Activated CD4-positive, alpha-beta memory T cell treated with anti-CD3 and anti-CD28 coated beads for 36 hours (primary cell): ENCODE measurements at regions not wholly inside any gene's neighbourhood (a gene's known extent, or its start where the extent isn't known, plus 50 kb on each side); places are given as distances from the start of the nearest gene placed in this dataset.
A peak's percentile ranks its signal among the peaks of the same experiment; 100 is the strongest.
"Not testable (repeated sequence)": the region's sequence is repeated elsewhere in the genome, so short reads cannot be mapped to it uniquely, and the experiment has no call there.

Experiments used
- CTCF ChIA-PET: fragments of 350-600 bp; sonication (Branson Sonifier 250); formaldehyde crosslinking; loops from one replicate; lab custom pipeline; 2021; ENCODE audit warnings: antibody characterized with exemption, inconsistent platforms; lab: Charles Lee
- POLR2A ChIA-PET: fragments of 350-600 bp; sonication (Branson Sonifier 250); formaldehyde crosslinking; loops from one replicate; lab custom pipeline; 2021; ENCODE audit warnings: antibody characterized with exemption; lab: Charles Lee
- DNase-seq: peaks from one replicate; pipeline ENCODE4 v3.0.0-alpha.2; 2020
- H3K27ac Mint-ChIP-seq: one replicate; pipeline ENCODE4 v1.8.0; 2021; ENCODE audit warnings: mixed read lengths
- H3K27me3 Mint-ChIP-seq: one replicate; pipeline ENCODE4 v1.8.0; 2021; ENCODE audit warnings: mixed read lengths
- H3K36me3 Mint-ChIP-seq: one replicate; pipeline ENCODE4 v1.8.0; 2021; ENCODE audit warnings: mixed read lengths
- H3K4me1 Mint-ChIP-seq: one replicate; pipeline ENCODE4 v1.8.0; 2021; ENCODE audit warnings: low read depth, mixed read lengths
- H3K4me3 Mint-ChIP-seq: one replicate; pipeline ENCODE4 v1.8.0; 2021; ENCODE audit warnings: mild to moderate bottlenecking, mixed read lengths
- H3K9me3 Mint-ChIP-seq: one replicate; pipeline ENCODE4 v1.8.0; 2021; ENCODE audit warnings: mixed read lengths
- intact Hi-C: fragments of 100-400 bp; cut with micrococcal nuclease; formaldehyde crosslinking; loops from one replicate; pipeline ENCODE4 v1.15.1; 2023

DNA sequence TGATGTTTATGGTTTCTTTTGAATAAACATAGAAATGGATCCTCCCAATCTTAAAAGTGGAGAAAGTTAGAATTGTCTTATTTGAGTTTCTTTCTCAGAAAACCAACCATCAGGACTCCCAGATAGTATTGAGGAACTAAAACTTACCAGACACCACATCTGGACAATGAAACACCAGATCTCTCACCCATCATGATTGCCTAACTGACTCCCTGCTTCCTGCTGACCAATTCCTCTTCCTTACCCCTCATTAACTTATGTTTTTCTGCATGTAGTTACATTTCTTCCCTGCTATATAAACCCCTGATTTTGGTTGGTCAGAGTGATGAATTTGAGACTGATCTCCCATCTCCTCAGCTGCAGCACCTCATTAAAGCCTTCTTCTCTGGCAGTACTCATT, 242.0 kb upstream of the SETMAR start:
- no peak for DNase-seq
- intact Hi-C loops, result no loop called here
- POLR2A ChIA-PET, result no interaction called here
- H3K27me3 Mint-ChIP-seq, result no peaks in the 10 kb centered on the region
- H3K4me1 Mint-ChIP-seq, result no peaks in the 10 kb centered on the region
- H3K36me3 Mint-ChIP-seq, result no peaks in the 10 kb centered on the region
- no peak overlapping the region for H3K4me3 Mint-ChIP-seq
- no peak overlapping the region for H3K27ac Mint-ChIP-seq
- CTCF ChIA-PET, result no interaction called here
- H3K9me3 Mint-ChIP-seq, result no peaks in the 10 kb centered on the region

DNA sequence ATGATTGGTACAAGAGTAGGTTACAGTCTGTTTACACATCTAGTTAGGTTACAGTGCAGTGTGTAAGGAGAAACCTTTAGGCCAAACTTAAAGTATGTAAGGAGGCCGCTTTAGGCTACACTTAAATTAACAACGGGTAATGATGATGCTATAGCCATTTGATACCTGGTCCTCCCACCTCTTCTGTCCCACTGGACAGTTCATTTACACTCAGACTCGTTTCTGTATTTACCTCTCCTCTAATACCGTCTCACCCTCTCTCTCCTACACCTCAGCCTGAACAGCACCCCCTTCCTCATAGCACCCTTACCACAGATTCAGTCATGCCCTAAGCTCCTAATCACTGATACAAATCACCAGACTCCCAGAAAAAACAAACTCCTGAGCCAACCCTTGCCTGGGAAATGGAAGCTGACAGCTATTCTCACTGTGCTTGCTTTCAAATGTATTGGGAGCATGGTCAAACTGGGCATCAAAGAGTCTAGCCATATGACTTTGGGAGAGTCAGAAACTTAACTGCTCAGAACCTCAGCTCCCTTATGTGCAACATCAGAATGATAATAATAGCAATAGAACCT, 241.3 kb upstream of the SETMAR start:
- Mint-ChIP-seq H3K4me3 (no peak overlapping the region), H3K36me3 (no peaks in the 10 kb centered on the region), H3K4me1 (no peaks in the 10 kb centered on the region), H3K27ac (no peak overlapping the region), H3K9me3 (no peaks in the 10 kb centered on the region), H3K27me3 (no peaks in the 10 kb centered on the region)
- DNase-seq, result no peak
- ChIA-PET POLR2A (no interaction called here), CTCF (no interaction called here)
- intact Hi-C loops, result no loop called here

DNA sequence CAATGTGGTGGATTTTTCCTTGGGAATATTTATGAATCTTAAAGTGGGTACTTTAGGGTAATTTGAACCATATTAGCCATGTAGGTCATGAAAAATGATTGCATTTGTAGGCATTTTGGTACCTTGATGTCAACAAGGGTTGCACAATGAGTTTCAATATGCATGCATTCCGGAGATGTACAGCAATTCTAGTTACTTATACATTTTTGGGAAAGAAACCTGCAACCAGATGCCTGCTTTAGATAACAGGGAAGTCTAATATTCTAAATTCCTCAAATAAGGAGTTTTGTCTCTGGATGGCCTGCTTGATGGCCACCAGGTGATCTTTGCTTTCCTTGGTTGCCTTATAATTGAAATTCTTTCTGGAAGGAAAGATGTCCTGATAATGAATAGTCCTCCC, 240.5 kb upstream of the SETMAR start:
- Mint-ChIP-seq H3K4me3 (no peak overlapping the region), H3K9me3 (no peaks in the 10 kb centered on the region), H3K36me3 (peaks cover under 1% of the 10 kb centered on the region), H3K4me1 (no peaks in the 10 kb centered on the region), H3K27ac (no peak overlapping the region), H3K27me3 (no peaks in the 10 kb centered on the region)
- ChIA-PET CTCF (no interaction called here), POLR2A (no interaction called here)
- intact Hi-C loops, result no loop called here
- DNase-seq, result no peak

DNA sequence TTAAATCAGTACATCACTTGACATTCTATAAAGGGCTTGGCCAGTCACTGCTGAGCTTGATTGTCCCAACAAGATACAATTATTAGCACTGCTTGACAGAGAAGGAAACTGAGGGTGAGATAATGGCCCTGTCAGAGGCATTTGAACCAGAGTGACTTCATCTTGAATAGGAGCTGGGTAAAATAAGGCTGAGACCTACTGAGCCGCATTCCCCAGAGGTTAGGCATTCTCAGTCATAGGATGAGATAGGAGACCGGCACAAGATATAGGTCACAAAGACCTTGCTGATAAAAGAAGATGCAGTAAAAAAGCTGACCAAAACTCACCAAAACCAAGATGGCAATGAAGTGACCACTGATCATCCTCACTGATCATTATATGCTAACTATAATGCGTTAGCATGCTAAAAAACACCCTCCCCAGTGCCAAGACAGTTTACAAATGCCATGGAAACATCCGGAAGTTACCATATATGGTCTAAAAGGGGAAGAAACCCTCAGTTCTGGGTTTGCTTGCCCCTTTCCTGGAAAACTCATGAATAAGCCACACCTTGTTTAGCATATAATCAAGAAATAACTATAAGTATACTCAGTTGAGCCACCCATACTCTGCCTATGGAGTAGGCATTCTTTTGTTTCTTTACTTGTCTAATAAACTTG, 239.1 kb upstream of the SETMAR start:
- CTCF ChIA-PET, result interaction anchor here (1.2 kb wide), 1 partner anchor 208 kb away, joined by 3 read pairs; no protein-coding TSS in a partner anchor
- POLR2A ChIA-PET, result no interaction called here
- Mint-ChIP-seq H3K27me3 (no peaks in the 10 kb centered on the region), H3K4me1 (no peaks in the 10 kb centered on the region), H3K9me3 (no peaks in the 10 kb centered on the region), H3K4me3 (no peak overlapping the region), H3K36me3 (peaks cover 1% of the 10 kb centered on the region), H3K27ac (no peak overlapping the region)
- intact Hi-C loops, result no loop called here
- no peak for DNase-seq

DNA sequence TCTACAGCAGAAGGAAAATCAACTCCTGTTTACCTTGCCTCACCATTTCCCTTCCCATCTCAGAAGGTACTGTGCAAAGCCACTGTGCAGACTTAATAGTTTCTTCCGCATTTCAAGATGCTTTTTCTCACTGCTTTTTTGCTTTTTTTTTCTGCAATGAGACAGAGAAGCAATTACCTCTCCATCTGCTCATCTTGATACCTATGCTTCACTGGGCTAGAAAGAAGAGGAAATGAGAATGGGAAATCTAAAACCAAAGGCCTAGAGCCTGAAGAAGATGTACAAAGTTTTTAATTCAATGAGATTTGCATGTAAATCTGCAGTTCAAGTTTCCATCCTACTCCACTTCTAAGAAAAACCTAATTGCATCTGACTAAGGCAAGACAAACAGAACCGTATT, 238.1 kb upstream of the SETMAR start:
- H3K27ac Mint-ChIP-seq, result no peak overlapping the region
- no peaks in the 10 kb centered on the region for H3K9me3 Mint-ChIP-seq
- H3K4me1 Mint-ChIP-seq, result no peaks in the 10 kb centered on the region
- DNase-seq, result no peak
- POLR2A ChIA-PET, result no interaction called here
- no peaks in the 10 kb centered on the region for H3K27me3 Mint-ChIP-seq
- intact Hi-C loops, result no loop called here
- no peak overlapping the region for H3K4me3 Mint-ChIP-seq
- CTCF ChIA-PET, result no interaction called here
- H3K36me3 Mint-ChIP-seq, result peaks cover 1% of the 10 kb centered on the region

DNA sequence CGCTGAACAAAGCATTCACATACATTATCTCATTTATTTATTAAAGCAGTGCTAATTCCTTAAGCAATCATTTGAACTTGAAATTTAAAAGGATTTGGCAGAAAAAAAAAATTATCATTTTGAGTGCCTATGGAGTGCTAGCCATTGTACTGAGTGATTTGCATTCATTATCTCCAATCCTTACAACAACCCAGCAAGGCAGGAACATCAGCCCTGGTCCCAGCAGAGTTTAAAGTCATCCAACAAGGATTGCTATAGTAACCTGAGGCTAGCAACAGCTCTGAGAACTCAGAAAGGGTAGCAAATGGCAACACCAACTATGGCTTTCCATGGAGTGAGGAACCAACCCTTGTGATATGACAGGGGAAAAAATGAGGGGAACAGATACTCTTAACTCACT, 237.6 kb upstream of the SETMAR start:
- no peak for DNase-seq
- Mint-ChIP-seq H3K36me3 (peaks cover 1% of the 10 kb centered on the region), H3K27me3 (no peaks in the 10 kb centered on the region), H3K9me3 (no peaks in the 10 kb centered on the region), H3K4me3 (no peak overlapping the region), H3K27ac (no peak overlapping the region), H3K4me1 (no peaks in the 10 kb centered on the region)
- ChIA-PET POLR2A (no interaction called here), CTCF (no interaction called here)
- intact Hi-C loops, result no loop called here

DNA sequence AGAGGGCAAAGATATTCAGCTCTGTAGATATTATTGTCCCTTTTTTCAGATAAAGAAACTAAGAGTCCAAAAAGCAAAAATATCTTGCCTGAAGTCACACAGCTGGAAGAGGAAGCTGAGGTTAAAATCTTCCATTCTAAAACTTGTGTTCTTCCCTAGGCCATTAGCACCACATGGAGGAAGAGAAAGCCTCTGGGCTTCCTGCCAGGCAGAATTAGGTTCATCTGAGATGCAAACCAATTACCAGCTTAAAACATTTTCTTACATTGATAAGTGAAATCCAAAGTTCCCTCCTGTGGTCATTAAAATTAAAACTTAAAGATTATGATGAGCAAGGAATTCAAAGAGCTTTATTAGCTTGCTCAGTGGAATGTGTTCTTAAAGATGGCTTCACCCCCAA, 235.3 kb upstream of the SETMAR start:
- Mint-ChIP-seq H3K27me3 (no peaks in the 10 kb centered on the region), H3K4me3 (no peak overlapping the region), H3K36me3 (peaks cover 3% of the 10 kb centered on the region), H3K9me3 (no peaks in the 10 kb centered on the region), H3K4me1 (peaks cover 5% of the 10 kb centered on the region), H3K27ac (no peak overlapping the region)
- intact Hi-C loops, result no loop called here
- ChIA-PET CTCF (no interaction called here), POLR2A (no interaction called here)
- no peak for DNase-seq

DNA sequence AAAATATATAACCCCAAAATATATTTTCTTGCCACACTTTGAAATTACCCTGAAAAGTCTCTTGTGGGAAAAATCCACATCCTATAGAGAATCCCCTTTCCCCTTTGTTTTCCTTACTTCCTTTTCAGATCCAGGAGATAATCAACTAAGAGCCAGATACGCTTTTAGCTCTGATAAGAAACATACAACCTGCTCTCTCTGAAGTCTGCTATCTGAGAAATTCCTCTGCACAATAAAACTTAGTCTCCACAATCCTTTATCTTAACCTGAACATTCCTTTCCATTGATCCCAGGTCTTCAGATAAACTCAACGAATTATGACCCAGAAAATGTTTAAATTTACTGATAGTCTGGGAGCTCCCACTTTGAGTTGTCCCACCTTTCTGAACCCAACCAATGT, 233.4 kb upstream of the SETMAR start:
- CTCF ChIA-PET, result no interaction called here
- no peak for DNase-seq
- POLR2A ChIA-PET, result no interaction called here
- peaks cover 5% of the 10 kb centered on the region for H3K4me1 Mint-ChIP-seq
- no peak overlapping the region for H3K4me3 Mint-ChIP-seq
- intact Hi-C loops, result no loop called here
- H3K27me3 Mint-ChIP-seq, result no peaks in the 10 kb centered on the region
- no peak overlapping the region for H3K27ac Mint-ChIP-seq
- no peaks in the 10 kb centered on the region for H3K9me3 Mint-ChIP-seq
- peaks cover 3% of the 10 kb centered on the region for H3K36me3 Mint-ChIP-seq

DNA sequence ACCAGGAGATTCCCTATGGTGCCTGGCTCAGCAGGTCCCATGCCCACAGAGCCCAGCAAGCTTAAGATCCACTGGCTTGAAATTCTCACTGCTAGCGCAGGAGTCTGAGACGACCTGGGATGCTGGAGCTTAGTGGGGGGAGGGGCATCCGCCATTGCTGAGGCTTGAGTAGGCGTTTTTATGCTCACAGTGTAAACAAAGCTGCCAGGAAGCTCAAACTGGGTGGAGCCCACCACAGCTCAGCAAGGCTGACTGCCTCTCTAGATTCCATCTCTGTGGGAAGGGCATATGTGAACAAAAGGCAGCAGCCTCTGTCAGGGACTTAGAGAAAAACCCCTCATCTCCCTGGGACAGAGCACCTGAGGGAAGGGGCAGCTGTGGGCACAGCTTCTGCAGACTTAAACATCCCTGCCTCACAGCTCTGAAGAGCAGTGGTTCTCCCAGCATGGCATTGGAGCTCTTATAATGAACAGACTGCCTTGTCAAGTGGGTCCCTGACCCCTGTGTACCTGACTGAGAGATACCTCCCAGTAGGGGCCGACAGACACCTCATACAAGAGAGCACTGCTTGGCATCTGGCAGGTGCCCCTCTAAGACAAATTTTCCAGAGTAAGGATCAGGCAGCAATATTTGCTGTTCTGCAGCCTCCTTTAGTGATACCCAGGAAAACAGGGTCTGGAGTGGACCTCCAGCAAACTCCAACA, 231.5 kb upstream of the SETMAR start:
- POLR2A ChIA-PET, result no interaction called here

DNA sequence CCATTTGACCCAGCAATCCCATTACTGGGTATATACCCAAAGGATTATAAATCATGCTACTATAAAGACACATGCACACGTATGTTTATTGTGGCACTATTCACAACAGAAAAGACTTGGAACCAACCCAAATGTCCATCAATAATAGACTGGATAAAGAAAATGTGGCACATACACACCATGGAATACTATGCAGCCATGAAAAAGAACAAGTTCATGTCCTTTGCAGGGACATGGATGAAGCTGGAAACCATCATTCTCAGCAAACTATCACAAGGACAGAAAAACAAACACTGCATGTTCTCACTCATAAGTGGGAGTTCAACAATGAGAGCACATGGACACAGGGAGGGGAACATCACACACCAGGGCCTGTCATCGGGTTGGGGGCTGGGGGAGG, 225.9 kb upstream of the SETMAR start:
- H3K27ac Mint-ChIP-seq, H3K36me3 Mint-ChIP-seq, H3K9me3 Mint-ChIP-seq, H3K4me1 Mint-ChIP-seq, POLR2A ChIA-PET, H3K27me3 Mint-ChIP-seq, H3K4me3 Mint-ChIP-seq, DNase-seq, intact Hi-C loops, CTCF ChIA-PET: not testable (repeated sequence)

More for the DNA sequence above, 231.5 kb upstream of the SETMAR start:
- no peaks in the 10 kb centered on the region for H3K9me3 Mint-ChIP-seq
- H3K4me1 Mint-ChIP-seq, result peaks cover 5% of the 10 kb centered on the region
- intact Hi-C loops, result no loop called here
- no peaks in the 10 kb centered on the region for H3K27me3 Mint-ChIP-seq
- H3K4me3 Mint-ChIP-seq, result no peak overlapping the region
- H3K36me3 Mint-ChIP-seq, result peaks cover 6% of the 10 kb centered on the region
- no peak overlapping the region for H3K27ac Mint-ChIP-seq
- CTCF ChIA-PET, result no interaction called here
- DNase-seq, result peak; percentile 11

DNA sequence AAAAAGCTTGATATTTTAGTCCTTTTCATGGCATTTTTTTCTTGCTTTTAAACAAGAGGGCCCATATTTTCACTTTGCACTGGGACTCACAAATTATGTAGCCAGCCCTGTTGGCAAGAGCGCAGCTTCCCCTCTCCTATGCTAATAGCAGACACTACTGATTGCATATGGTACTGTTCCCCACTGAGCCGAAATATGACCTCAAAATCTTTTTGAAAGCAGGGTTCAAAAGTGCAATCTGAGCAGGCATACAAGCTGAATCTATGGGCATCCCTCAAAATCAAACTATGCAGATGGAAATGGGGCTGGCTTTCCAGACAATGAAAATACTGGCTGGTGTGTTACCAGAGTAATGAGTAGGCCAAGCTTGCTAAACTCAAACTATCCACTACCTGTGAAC, 225.2 kb upstream of the SETMAR start:
- H3K9me3 Mint-ChIP-seq, result peaks cover 7% of the 10 kb centered on the region
- ChIA-PET POLR2A (no interaction called here), CTCF (no interaction called here)
- no peaks in the 10 kb centered on the region for H3K27me3 Mint-ChIP-seq
- H3K36me3 Mint-ChIP-seq, result peaks cover 3% of the 10 kb centered on the region
- no peak overlapping the region for H3K27ac Mint-ChIP-seq
- no peak for DNase-seq
- H3K4me3 Mint-ChIP-seq, result no peak overlapping the region
- peaks cover 2% of the 10 kb centered on the region for H3K4me1 Mint-ChIP-seq
- intact Hi-C loops, result no loop called here

DNA sequence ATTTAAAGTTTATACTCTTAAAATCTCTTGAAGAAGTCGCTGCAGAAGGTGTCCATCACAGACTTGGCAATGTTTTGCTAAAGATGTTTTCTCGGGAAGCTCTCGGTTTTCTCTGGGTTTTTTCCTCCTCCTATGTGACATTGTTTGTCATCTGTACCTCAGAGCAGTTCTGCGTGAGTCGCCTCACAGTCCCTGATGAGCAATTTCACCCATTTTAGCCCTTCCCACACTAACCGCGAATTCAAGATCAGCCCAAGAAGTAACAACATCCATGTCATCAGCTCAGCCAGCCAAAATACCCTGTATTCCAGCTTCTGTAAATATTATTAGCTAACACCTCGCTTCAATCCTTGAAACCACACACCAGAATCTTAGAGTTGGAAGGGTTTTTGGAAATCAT, 224.3 kb upstream of the SETMAR start:
- intact Hi-C loops, result no loop called here
- H3K27me3 Mint-ChIP-seq, result no peaks in the 10 kb centered on the region
- peak; percentile 10 for DNase-seq
- peak overlapping the region; percentile 3 for H3K27ac Mint-ChIP-seq
- no peak overlapping the region for H3K4me3 Mint-ChIP-seq
- peaks cover 3% of the 10 kb centered on the region for H3K36me3 Mint-ChIP-seq
- H3K4me1 Mint-ChIP-seq, result peaks cover 2% of the 10 kb centered on the region
- ChIA-PET POLR2A (no interaction called here), CTCF (no interaction called here)
- H3K9me3 Mint-ChIP-seq, result peaks cover 7% of the 10 kb centered on the region
